ENCODE measurements at regions not wholly inside any gene's neighbourhood (a gene's known extent, or its start where the extent isn't known, plus 50 kb on each side); places are given as distances from the start of the nearest gene placed in this dataset.

GRCh38 chr7:80334196-80334595 lies 177.7 kb downstream of the GNAT3 start:
- H3K9me1 ChIP-seq (ENCODE audit: control insufficient read depth, extremely low read depth, insufficient read depth, low read length) = no peaks in the 10 kb centered on the region
- TF ChIP-seq CTCF (optimal IDR thresholded peaks at IDR 0.05 in 1 of 3, IDR thresholded peaks at IDR 0.05 in 1 of 3, conservative IDR thresholded peaks at IDR 0.05 in 1 of 3; ENCODE audit: extremely low read depth in 1 of 3, insufficient read depth in 2 of 3, low read length in 3 of 3) (no peak), EZH2 (IDR thresholded peaks at IDR 0.05; ENCODE audit: low read length) (no peak)
- H3K4me1 ChIP-seq (ENCODE audit: control insufficient read depth, extremely low read depth, insufficient read depth, low read length) = peaks cover 5% of the 10 kb centered on the region
- H3K4me3 ChIP-seq (ENCODE audit: control insufficient read depth in 2 of 3, extremely low read depth in 1 of 3, insufficient read depth in 2 of 3, low read depth in 1 of 3, low read length in 3 of 3) = no peak overlapping the region
- DNase-seq (ENCODE audit: low read depth, low spot score) = no peak
- H3K4me2 ChIP-seq (ENCODE audit: control insufficient read depth, extremely low read depth, insufficient read depth, low read depth, low read length) = no peak overlapping the region
- H3K27ac ChIP-seq (ENCODE audit: control insufficient read depth, insufficient read depth, low read length) = no peak overlapping the region
- dilution Hi-C loops (cut with MboI; ENCODE audit: extremely low pct_ligation_motif_present, low sequenced_read_pairs) = no loop called here
- H4K20me1 ChIP-seq (ENCODE audit: control insufficient read depth, extremely low read depth, insufficient read depth, low read length) = no peaks in the 10 kb centered on the region
- no peak for FAIRE-seq
- H3K36me3 ChIP-seq (ENCODE audit: control insufficient read depth in 2 of 2, extremely low read depth in 1 of 2, insufficient read depth in 2 of 2, low read length in 2 of 2) = no peaks in the 10 kb centered on the region
- no peaks in the 10 kb centered on the region for H3K79me2 ChIP-seq (ENCODE audit: control insufficient read depth, insufficient read depth, low read length)
- H3K9ac ChIP-seq (ENCODE audit: control insufficient read depth, extremely low read depth, insufficient read depth, low read length) = no peak overlapping the region
- H3K27me3 ChIP-seq (ENCODE audit: control insufficient read depth, extremely low read depth, insufficient read depth, low read length) = no peaks in the 10 kb centered on the region
- H3K9me3 ChIP-seq (ENCODE audit: control insufficient read depth, low read depth, low read length) = no peaks in the 10 kb centered on the region
- H2AFZ ChIP-seq (ENCODE audit: control insufficient read depth, low read length) = no peak overlapping the region

GRCh38 chr7:80333040-80333439 lies 178.8 kb downstream of the GNAT3 start:
- no peaks in the 10 kb centered on the region for H3K9me1 ChIP-seq (ENCODE audit: control insufficient read depth, extremely low read depth, insufficient read depth, low read length)
- no peak overlapping the region for H3K27ac ChIP-seq (ENCODE audit: control insufficient read depth, insufficient read depth, low read length)
- H3K79me2 ChIP-seq (ENCODE audit: control insufficient read depth, insufficient read depth, low read length) = no peaks in the 10 kb centered on the region
- TF ChIP-seq CTCF (optimal IDR thresholded peaks at IDR 0.05 in 1 of 3, IDR thresholded peaks at IDR 0.05 in 1 of 3, conservative IDR thresholded peaks at IDR 0.05 in 1 of 3; ENCODE audit: extremely low read depth in 1 of 3, insufficient read depth in 2 of 3, low read length in 3 of 3) = no peak
- TF ChIP-seq EZH2 (IDR thresholded peaks at IDR 0.05; ENCODE audit: low read length) = no peak
- no peak overlapping the region for H3K9ac ChIP-seq (ENCODE audit: control insufficient read depth, extremely low read depth, insufficient read depth, low read length)
- FAIRE-seq = no peak
- no peaks in the 10 kb centered on the region for H3K36me3 ChIP-seq (ENCODE audit: control insufficient read depth in 2 of 2, extremely low read depth in 1 of 2, insufficient read depth in 2 of 2, low read length in 2 of 2)
- peaks cover 5% of the 10 kb centered on the region for H3K4me1 ChIP-seq (ENCODE audit: control insufficient read depth, extremely low read depth, insufficient read depth, low read length)
- dilution Hi-C loops (cut with MboI; ENCODE audit: extremely low pct_ligation_motif_present, low sequenced_read_pairs) = no loop called here
- H3K4me2 ChIP-seq (ENCODE audit: control insufficient read depth, extremely low read depth, insufficient read depth, low read depth, low read length) = no peak overlapping the region
- no peak overlapping the region for H3K4me3 ChIP-seq (ENCODE audit: control insufficient read depth in 2 of 3, extremely low read depth in 1 of 3, insufficient read depth in 2 of 3, low read depth in 1 of 3, low read length in 3 of 3)
- no peak for DNase-seq (ENCODE audit: low read depth, low spot score)
- no peaks in the 10 kb centered on the region for H3K27me3 ChIP-seq (ENCODE audit: control insufficient read depth, extremely low read depth, insufficient read depth, low read length)
- no peaks in the 10 kb centered on the region for H3K9me3 ChIP-seq (ENCODE audit: control insufficient read depth, low read depth, low read length)
- no peaks in the 10 kb centered on the region for H4K20me1 ChIP-seq (ENCODE audit: control insufficient read depth, extremely low read depth, insufficient read depth, low read length)
- H2AFZ ChIP-seq (ENCODE audit: control insufficient read depth, low read length) = no peak overlapping the region

Data from keratinocyte (primary cell).